LNCaP clone FGC (cell line): ENCODE measurements at regions not wholly inside any gene's neighbourhood (a gene's known extent, or its start where the extent isn't known, plus 50 kb on each side); places are given as distances from the start of the nearest gene placed in this dataset.

ENCODE experiments used
- DNase-seq: peaks from one replicate; pipeline ENCODE4 v3.0.0-alpha.2; 2011; ENCODE audit warnings: low read depth
- H3K4me3 ChIP-seq: 2 replicates; pipeline ENCODE4 v1.5.1; 2011; ENCODE audit warnings: mild to moderate bottlenecking, low read depth, low read length, control low read depth
- TF ChIP-seq, protein P1 (sequence below): IDR thresholded peaks from 2 replicates; pipeline ENCODE4 v1.5.1; 2012; ENCODE audit warnings: mild to moderate bottlenecking; ENCODE audit not compliant: control insufficient read depth, insufficient read depth; ENCODE audit errors: extremely low read depth

DNA sequence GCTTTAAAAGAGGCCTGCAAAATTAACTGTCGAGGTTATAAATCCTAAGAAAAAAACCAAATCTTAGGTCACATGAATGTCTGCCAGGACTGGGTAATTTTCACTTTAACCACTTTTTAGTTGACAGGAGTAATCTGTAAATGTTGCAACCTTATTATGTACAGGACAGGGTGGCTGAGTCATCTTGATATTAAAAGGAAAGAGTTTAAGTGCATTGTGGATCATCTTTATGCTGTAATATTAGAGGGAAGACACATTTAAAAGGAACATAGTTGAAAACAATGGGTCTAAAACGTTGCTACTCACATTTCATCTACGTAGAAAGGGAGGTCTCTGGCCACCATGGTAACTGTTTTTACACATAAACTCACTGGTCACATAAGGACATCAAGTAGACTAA is 115.5 kb downstream of the LSMEM1 start:
- H3K4me3 ChIP-seq = no peak overlapping the region
- TF ChIP-seq, protein P1, sequence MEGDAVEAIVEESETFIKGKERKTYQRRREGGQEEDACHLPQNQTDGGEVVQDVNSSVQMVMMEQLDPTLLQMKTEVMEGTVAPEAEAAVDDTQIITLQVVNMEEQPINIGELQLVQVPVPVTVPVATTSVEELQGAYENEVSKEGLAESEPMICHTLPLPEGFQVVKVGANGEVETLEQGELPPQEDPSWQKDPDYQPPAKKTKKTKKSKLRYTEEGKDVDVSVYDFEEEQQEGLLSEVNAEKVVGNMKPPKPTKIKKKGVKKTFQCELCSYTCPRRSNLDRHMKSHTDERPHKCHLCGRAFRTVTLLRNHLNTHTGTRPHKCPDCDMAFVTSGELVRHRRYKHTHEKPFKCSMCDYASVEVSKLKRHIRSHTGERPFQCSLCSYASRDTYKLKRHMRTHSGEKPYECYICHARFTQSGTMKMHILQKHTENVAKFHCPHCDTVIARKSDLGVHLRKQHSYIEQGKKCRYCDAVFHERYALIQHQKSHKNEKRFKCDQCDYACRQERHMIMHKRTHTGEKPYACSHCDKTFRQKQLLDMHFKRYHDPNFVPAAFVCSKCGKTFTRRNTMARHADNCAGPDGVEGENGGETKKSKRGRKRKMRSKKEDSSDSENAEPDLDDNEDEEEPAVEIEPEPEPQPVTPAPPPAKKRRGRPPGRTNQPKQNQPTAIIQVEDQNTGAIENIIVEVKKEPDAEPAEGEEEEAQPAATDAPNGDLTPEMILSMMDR = no peak
- DNase-seq = no peak

DNA sequence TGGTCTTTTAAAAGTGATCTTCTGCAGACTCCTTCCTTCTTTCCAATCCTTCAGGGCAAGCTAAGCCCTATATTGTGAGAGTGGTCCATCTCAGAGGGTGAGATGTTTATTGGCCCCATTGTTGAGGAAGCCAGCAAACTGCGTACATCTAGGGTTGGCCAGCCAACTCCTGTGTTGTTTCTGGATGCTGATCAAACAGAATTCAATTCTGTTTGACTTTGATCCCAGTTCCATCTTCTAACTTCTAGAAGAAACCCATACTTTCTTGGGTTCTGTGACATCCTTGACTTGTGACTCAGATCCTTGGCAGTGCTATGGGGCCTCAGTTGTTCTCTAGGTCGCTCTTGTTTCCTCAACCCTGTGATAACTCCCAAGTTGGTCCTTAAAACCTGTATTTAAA is 116.2 kb downstream of the LSMEM1 start:
- DNase-seq = no peak
- TF ChIP-seq, protein P1 = no peak
- no peak overlapping the region for H3K4me3 ChIP-seq

DNA sequence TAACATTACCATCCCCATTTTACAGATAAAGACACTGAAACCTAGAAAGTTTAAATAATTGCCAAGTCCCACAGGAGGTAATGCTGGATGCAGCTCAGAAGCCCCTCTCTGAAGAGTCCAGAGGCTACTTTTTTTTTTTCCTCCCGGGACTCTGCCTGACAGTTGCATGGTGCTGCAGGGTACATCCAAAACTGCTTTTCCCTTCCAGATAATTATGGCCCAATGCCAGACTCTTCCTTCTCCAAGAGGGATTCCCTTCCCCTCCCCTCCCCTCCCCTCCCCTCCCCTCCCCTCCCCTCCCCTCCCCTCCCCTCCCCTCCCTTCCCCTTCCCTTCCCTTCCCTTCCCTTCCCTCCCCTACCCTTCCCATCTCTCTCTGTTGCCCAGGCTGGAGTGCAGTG is 122.9 kb downstream of the LSMEM1 start:
- DNase-seq = no peak
- no peak overlapping the region for H3K4me3 ChIP-seq
- TF ChIP-seq, protein P1 = no peak

DNA sequence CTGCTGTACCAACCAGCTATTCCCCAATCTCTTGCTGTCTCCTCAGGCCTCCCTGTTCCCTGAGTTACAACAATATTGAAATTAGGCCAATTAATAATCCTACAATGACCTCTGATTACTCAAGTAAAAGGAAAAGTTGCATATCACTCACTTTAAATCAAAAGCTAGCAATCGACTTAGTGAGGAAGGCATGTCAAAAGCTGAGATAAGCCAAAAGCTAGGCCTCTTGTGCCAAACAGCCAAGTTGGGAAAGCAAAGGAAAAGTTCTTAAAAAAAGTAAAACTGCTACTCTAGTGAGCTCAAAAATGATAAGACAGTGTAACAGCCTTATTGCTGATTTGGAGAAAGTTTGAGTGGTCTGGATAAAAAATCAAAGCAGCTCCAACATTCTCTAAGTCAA is 129.8 kb downstream of the LSMEM1 start:
- no peak overlapping the region for H3K4me3 ChIP-seq
- no peak for DNase-seq
- TF ChIP-seq, protein P1 = no peak

DNA sequence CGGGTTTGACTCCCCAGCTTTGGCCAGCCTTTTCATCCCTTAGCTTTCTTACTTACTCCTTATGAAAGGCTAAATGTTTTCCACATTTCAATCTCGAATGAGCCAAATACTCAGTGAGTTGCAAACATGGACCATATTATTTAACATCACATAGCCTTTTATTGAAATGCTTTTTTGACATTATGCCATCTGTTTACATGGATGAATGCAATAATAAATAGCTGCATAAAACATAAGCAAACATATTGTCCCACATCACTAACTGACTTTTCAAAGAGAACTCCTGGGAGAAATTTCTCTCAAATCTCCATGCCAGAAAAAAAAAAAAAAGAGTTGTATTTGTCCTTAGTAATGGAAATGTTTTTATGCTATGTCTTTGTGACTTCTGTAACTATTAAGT is 134.9 kb downstream of the LSMEM1 start:
- TF ChIP-seq, protein P1 = no peak
- no peak overlapping the region for H3K4me3 ChIP-seq
- DNase-seq = no peak

DNA sequence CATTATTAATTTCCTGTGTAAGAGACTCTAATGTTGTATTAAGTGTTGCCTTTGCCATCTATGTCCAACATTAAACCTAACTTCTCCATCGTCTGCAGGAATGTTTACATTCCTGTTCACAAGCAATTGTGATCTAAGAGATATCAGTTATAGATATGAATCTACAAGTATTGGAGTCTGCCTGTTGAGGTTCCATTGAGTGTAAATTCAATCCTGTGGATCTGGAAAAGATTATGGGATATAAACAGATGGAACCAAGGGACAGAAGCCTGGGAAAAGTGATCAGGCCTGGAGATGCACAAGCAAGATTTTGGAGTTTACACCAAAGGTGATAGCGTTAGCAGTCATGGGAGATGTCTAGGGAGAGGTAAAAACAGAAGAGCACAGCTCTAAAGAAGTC is 135.5 kb downstream of the LSMEM1 start:
- TF ChIP-seq, protein P1 = no peak
- no peak overlapping the region for H3K4me3 ChIP-seq
- DNase-seq = no peak

DNA sequence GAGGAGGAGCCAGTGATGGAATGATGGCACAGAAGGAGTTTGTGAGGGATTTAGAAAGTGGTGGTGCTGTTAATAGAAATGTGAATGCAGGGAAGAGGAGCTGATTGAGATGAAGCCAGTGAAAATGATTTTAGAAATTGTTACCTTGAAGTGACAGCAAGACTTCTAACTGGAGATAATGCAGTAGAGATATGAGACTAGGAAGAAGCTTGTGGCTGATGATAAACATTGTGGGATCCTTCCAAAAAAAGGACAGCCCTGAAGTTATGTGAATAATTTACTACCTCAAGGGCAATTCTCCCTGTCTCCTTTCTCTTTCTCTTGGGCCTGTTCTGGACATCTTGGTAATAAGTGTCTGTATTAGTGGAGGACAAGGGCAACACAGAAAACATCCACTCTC is 138.6 kb downstream of the LSMEM1 start:
- TF ChIP-seq, protein P1 = no peak
- no peak overlapping the region for H3K4me3 ChIP-seq
- no peak for DNase-seq
